8988T (cell line): ENCODE measurements at regions not wholly inside any gene's neighbourhood (a gene's known extent, or its start where the extent isn't known, plus 50 kb on each side); places are given as distances from the start of the nearest gene placed in this dataset.
A peak's percentile ranks its signal among the peaks of the same experiment; 100 is the strongest.
"Not testable (repeated sequence)": the region's sequence is repeated elsewhere in the genome, so short reads cannot be mapped to it uniquely, and the experiment has no call there.

Source experiments
- DNase-seq: peaks from one replicate; pipeline ENCODE4 v3.0.0; 2011

DNA sequence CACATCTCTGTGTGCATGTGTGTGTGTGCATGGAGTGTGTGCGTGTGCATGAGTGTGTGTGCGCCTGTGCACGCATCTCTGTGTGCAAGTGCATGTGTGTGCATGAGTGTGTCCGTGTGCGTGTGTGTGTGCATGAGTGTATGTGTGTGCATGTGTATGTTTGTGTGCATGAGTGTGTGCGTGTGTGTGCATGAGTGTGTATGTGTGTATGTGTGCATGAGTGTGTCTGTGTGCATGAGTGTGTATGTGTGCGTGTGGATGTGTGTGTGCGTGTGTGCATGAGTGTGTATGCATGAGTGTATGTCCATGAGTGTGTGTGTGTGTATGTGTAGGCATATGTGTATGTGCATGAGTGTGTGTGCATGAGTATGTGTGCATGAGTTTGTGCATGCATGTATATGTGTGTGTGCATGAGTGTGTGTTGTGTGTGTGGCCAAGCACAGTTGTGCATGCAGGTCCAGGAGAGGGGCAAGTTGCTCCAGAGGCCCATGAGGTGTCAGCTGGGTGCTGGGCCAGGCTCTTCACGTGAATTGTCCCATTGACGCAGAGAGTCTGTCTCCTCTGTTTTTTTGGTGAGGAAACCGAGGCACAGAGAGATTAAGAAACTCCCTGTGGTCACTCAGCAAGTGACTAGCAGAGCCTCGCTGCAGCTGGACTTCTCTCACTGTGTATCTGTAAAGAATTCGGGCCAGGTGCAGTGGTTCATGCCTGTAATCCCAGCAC is 75.5 kb downstream of the ASB1 start:
- DNase-seq, result no peak

DNA sequence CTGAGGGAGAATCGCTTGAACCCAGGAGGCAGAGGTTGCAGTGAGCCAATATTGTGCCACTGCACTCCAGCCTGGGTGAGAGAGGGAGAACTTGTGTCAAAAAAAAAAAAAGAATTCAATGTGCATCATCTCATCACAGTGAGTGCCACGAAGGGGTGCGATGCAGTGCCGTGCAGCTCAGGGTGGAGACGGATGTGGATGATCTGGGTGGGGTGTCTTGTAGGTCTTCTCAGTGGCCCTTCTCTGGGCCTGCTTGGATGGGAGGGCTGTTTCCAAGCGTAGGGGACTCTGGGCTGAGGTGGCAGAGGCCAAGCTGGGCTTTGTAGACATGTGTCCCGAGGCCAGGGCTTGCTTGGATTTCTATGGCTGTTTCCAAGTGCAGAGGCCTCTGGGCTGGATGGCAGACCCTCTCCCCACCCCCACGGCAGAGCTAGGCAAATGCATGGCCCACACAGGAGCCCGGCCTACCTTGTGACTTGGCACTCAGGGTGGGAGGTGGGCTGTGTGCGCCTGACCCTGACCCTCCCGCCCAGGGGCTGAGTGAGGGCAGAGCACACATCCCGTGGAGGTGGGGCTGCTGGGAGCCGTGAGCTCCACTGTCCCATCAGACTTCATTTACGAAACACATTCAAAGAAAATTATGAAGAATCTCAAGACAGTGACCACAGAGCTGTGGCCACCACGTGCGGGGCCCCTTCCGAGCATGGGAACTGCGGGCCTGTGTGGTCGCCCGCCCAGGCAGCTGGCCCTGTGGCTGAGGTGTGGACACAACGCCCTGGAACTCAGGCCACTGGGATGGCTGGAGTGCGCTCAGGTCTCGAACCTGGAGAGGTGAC is 76.4 kb downstream of the ASB1 start:
- peak; percentile 9 for DNase-seq

DNA sequence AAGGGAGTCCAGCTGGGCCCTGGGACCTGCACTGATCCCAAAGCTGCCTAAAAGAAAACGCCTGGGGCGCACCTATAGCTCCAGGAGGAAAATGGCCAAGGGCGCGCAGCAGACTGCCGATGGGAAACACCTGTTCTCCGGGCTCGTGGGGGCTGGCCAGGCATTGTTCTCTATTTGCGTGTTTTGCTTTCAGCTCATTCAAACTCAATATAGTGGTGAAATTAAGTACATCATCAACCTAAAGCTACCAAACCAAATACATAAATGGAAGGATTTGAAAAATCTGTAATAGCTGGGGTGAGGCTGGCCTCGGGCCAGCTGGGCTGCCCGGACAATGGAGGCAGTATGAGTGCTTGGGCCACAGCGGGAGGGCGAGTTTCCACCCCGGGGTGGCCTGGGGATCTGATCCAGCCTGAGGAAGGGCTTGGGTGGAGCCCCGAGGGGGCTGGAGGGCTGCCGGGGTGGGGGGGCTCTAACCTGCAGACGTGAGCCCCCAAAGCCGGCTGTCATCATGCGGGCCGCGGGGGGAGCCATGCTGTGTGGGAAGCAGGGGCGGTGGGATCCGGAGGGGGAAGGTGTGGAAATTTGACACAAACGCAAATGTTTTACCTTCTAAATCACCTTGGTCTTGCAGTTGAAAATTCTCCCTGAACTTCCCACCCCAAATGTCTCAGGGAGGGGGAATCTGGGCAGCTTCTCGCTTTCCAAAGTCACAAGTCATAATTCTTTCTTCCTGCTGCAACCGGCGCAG is 77.6 kb downstream of the ASB1 start:
- no peak for DNase-seq

DNA sequence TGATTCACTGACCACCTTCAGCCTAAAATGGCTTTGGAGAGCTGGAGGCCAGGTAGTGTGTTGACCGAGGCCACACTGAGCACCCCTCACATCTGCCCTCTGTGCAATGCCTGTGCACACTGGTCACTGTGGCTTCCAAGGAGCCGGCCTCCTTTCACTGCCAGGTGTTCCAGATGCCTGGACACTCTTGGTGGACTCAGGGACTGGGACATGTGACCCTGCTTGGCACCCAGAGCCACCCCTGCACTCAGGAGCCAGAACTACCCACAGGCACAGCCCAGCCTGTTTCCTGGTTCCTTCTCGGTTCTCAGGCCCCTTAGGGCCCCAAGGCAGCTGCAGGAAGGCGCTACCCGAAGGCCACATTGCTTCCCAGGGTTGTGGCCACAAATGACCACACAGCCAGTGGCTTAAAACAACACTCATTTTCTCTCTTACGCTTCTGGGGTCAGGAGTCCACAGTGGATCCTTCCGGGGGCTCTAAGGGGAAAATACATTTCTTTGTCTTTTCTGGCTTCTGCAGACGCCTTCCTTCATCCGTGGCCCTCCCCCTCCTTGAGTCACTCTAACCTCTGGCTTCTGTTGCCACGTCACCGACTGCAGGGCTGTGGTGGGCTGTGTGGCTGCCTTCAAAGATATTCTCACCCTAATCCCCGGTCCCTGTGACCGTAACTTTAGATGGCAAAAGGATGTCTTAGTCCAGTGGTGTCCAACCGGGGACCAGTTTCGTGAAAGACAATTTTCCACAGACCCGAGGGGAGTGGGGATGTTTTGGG is 78.6 kb downstream of the ASB1 start:
- no peak for DNase-seq

DNA sequence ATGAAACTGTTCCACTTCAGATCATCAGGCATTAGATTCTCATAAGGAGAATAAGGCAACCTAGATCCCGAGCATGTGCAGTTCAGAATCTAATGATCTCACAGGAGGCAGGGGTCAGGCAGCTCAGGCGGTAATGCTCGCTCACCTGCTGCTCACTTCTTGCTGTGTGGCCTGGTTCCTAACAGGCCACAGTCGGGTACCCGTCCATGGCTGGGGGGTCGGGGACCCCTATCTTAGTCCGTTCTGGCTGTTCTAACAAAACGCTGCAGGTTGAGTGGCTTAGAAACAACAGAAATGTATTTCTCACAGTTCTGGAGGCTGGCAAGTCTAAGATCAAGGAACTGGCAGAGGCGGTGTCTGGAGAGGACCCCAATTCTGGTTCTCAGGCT is 79.2 kb downstream of the ASB1 start:
- no peak for DNase-seq

DNA sequence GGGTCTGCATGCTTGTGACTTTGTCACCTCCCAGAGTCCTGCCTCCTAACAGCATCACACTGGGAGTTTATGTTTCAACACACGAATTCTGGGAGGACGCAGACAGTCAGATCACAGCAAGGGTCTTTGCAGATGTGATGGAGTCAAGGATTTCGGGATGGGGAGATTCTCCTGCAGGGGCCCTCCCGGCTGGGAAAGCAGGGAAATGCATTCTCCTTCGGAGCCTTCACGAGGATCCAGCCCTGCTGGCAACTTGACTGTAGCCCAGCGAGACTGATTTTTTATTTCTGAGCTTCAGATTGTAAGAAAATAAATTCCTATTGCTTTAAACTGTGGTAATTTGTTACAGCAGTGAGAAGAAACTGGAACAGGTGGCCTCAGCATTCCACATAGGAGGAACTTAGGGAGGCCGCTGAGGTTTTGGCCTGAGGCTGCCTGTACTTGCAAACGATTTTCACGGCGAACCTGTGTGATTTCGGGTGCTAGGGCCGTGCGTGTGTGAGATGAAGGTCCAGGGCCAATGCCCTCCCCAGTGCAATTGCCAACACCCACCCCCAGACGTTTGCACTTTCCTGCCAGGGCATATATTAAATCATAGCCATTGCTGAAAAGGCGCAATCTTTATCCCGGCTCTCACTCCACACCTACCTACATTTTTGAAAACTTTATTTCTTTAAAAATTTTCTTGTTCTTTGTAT is 79.8 kb downstream of the ASB1 start:
- no peak for DNase-seq

DNA sequence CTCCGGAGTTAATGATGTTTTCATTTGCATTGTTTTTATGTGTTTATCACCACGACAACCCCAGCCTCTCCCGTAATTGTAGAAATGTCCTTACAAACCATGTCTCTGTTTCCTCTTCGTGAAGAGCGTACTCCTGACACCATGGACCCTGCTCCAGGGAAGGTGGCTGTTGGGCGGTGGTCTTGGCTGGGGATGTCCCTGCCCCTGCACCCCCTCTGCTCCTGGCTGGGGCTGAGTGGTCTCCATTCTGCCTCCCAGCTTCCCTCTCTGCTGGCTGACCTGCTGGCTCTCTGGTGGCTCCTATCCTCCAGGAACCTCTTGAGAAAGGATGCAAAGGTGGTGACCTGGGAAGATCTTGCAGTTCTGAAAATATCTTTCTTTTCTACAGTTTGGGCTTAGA is 81.1 kb downstream of the ASB1 start:
- DNase-seq, result no peak

DNA sequence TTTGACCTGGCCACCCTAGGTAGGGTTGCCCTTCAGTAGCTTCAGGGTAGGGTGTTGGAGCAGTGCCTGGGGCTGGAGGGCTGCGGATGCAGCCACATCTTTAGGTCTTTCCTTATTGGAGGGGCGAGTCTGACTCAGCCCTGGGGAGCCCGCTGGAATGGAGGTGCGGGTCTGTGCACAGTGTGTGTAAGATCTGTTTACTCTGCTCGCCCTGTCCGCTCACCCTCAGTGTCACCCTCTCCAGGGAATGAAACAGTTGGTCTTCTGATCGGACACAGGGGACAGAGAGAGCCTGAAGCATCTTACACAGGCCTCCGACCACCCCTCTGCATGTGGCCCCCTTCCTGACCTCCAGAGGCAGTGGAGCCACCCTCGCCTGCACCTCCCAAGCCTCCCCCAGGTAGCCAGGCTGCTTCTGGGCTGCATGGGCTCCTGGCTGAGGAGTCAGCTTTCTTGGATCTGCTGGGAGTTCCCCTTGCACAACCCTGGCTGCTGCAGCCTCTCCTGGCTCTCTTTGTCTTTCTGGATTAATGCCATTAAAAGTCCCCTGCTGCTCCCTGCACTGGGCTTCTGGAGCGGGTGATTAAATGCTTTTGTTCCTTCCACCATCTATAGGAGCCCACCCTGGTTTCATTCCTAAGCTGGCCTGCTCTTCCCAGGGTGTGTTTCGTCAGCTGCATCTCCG is 82.6 kb downstream of the ASB1 start:
- DNase-seq, result no peak

DNA sequence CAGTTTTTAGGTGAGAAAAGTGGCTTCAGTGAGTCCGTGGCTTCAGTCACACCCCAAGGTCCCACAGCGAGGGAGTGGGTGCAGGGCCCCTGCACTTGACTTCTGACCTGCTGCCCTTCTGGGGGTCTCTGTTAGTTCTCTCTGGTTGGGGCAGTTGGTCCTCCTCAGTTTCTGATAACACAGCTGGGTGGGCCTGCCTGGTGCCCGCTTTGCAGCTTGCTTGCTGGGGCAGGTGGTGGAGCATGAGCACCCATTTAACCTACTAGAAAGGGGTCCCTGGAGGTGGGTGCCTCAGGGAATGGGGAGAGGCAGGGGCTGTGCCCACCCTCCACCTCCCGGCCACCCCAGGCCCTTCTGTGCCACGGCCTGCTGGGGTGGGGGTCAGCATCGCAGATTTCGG is 83.2 kb downstream of the ASB1 start:
- no peak for DNase-seq

DNA sequence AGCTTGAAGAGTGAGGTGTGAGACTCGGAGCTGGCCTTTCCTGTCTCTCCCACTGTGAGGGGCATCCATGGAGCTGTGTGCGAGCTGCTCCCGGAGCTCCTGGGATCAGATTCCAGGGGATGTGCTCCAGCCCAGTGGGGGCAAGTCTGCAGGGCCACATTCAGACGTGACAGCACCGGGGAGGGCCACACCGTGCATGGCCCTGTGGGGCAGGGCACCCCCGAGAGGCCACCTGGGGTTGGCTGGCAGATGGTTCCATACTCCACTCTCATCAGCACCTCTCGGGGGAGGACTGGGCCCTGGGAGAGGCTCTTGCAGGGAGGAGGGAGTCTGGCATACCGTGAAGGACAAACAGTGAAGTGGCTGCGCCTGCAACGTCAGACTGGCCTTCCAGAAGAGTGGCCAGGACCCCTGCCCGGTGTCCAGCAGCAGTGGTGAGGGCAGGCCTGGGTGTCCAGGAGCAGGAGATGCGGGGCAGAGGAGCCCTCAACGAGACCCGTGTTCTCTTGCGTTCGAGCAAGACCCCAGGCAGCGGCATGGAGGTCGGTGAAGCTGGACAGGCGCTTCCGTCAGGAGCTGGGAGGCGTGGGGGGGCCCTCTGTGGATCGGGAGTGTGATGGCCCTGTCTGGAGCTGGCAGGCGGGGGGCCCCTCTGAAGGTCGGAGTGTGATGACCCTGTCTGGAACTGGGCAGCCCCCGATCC is 84.3 kb downstream of the ASB1 start:
- no peak for DNase-seq

DNA sequence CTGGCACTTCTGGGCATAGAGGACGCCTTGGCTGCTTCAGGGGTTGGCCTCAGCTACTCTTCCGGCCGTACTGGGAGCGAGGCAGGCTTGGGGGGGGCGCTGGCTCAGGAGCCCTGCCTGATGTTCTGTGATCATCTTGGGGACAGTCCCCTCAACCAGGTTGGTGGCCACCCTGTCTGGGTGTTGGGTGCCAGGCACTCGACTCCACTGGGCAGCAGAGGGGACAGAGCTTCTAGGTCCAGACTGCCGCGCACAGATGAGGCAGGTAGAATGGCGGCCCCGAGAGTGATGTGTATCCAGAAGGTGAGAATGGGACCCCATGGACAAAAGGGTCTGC is 84.9 kb downstream of the ASB1 start:
- DNase-seq, result no peak

DNA sequence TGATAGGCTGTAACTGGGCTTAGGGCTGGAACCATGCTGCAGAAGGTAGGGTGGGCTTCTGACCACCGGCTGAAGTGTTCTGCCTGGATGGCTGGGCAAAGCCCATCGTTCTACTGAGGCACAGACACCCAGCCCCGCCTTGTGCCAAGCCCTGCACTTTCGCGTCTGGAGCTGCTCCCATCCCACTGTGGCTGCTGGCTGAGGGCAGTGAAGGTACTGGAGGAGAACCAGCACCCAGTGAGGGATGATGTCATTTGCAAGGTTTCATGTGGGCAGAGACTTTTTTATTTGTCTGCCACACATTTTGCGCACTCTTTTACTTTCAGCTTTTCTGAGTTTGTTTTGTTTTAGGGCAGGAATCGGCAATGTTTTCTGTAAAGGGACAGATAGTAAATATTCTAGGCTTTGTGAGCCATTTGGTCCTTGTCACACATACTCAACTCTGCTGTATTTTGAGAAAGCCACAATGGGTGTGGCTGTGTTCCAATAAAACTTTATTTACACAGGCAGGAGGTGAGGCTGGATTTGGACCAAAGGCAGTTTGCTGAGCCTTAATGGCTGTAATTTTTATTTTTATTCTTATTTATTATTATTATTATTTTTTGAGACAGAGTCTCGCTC is 85.6 kb downstream of the ASB1 start:
- no peak for DNase-seq

DNA sequence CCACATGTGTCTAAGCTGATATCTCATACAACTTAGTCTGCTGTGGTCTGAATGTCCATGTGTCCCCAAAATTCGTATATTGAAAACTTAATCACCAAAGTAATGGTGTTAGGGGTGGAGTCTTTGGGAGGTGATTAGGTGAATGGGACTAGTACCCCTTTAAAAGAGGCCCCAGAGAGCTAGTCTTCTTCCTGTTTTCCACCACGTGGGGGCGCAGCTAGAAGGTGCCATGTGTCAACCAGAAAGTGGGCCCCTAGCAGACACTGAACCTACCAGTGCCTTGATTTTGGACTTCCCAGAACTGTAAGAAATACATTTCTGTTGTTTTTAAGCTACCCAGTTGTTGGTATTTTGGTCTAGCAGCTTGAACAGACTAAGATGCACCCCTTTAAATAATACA is 86.6 kb downstream of the ASB1 start:
- DNase-seq, result peak; percentile 58

DNA sequence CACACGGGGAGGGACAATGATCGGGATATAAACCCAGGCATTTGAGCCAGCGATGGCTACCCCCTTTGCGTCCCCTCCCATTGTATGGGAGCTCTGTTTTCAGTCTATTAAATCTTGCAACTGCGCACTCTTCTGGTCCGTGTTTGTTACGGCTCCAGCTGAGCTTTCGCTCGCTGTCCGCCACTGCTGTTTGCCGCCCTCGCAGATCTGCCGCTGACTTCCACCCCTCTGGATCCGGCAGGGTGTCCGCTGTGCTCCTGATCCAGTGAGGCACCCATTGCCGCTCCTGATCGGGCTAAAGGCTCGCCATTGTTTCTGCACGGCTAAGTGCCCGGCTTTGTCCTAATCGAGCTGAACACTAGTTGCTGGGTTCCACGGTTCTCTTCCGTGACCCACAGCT is 87.3 kb downstream of the ASB1 start:
- not testable (repeated sequence) for DNase-seq

DNA sequence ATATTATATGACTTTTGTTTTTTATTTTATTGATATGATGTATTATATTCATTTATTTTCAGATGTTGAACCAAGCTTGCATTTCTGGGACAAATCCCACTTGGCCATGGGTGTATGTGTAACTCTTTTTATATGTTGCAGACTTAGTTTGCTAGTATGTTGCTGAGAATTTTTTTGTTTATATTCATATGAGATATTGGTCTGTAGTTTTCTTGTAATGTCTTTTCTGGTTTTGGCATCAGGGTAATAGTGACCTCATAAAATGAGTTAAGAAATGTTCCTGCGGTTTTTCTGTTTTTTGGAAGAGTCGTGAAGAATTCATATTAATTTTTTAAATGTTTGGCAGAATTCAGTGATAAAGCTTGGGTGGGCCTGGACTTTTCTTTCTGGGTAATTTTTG is 88.7 kb downstream of the ASB1 start:
- DNase-seq, result no peak

DNA sequence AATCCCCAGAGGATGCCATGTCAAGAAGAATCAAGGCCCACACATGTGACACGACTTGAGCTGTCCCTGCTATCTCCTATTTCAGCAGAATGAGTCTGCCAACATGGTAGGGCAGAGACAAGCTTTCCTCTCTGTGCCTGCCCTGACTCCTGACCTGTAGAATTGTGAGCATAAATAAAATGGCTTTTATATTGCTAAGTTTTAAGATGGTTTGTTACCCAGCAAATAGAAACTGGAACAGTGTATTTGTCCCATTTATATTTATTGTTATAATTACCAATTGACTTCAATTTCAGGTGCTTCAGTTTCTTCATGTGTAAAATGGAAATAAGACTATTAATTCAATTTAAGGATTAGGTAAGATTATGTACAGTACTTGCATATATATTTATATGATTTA is 90.5 kb downstream of the ASB1 start:
- no peak for DNase-seq

DNA sequence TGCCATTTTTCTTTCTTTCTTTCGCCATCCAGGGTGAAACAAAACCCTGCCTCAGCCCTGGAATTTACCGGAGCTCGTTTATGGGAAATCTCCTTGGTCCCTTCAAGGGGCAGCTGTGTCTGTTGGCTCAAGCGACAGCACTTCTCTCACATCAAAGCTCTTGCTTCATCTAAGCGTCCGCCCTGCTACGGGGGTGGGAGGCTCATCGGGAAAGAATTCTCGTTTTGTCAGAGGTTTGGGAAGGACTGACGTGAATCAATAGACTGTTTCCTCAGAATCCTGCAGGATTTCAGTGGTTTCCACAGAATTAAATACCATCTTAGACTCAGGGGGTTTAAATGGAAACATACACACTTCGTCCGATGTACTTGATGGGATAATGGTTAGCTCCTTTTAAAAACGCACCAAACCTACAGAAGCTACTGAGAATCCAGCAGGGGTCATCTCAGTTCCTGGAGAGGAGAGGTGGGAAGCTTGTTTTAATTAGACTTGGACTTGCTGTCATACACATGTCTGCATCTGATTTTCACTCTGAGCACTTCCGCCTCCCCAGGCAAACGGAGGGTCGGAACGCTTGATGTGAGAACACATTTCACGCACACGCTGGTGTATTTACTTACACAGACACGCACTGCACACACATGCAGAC is 91.6 kb downstream of the ASB1 start:
- no peak for DNase-seq

DNA sequence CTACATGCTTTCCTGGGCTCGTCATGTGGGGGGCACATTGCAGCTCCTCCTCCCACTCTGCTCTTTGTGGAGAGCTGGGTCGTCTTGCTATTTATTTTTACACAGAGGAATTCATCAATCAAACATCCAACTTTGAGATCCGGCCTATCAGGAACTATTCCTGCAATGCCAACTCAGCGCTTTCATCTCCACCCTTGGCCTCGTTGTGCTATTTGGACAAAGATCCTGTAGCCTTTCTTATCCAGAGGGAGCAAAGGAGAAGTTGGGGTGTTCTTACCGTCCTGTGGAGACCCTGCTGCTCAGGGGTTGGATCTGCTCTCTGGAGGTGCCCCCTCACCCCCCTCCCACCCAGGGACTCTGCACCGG is 92.1 kb downstream of the ASB1 start:
- no peak for DNase-seq

DNA sequence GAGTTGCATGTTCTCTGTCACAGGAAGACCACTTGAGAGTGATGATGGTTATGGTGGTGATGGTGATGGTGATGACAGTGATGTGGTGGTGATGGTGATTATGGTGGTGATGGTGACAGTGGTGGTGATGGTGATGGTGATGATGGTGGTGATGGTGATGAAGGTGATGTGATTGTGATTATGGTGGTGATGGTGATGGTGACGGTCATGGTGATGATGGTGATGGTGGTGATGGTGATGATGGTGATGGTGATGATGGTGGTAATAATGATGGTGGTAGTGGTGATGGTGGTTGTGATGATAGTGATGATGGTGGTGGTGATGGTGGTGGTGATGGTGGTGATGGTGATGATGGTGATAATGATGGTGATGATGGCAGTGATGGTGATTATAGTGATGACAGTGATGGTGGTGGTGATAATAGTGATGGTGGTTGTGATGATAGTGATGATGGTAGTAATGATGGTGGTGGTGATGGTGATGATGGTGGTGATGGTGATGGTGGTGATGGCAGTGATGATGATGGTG is 93.7 kb downstream of the ASB1 start:
- no peak for DNase-seq

DNA sequence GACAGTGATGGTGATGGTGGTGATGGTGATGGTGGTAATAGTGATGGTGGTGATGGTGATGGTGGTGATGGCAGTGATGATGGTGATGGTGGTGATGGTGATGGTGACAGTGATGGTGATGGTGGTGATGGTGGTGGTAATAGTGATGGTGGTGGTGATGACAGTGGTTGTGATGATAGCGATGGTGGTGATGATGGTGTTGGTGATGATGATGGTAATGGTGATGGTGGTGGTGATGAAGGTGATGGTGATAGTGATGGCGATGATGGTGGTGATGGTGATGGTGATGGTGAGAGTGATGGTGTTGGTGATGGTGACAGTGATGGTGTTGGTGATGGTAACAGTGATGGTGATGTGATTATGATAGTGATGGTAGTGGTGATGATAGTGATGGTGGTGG is 94.3 kb downstream of the ASB1 start:
- DNase-seq, result no peak
